ENCODE measurements at regions not wholly inside any gene's neighbourhood (a gene's known extent, or its start where the extent isn't known, plus 50 kb on each side); places are given as distances from the start of the nearest gene placed in this dataset.
"Not testable (repeated sequence)": the region's sequence is repeated elsewhere in the genome, so short reads cannot be mapped to it uniquely, and the experiment has no call there.

DNA sequence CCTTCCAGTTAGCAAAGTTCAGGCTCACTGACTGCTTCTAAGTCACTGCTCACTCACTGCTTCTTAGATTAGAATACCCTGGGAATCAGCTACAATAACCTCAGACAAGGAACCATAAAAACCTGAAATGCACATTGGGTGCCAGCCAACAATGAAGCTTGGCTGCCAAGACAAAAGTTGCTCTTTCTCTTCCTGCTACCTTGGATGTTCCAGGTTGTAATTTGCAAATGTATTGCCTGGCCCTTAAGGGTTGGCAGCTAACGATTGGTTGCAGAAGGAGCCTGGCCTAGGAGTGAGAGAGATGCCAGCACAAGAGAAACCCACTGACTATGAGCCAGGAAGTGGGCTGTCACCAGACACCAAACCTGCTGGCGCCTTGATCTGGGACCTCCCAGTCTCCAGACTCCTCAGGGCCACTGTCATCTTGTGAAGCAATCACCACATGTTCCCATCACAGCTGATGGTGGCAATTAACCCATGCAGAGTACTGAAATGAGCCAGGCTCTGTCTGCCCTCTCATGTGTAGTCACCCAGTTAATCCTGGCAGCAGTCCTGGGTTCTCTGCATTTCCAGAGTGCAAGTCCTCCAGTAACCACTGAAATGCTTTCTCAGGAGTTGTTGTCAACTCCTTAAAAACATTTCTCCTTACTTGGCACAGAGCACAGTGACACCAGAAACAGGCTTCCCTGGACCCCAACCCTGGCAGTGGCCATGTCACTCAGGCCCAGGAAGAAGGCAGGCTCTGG lies 240.3 kb upstream of the NPAP1 start:
- TF ChIP-seq, protein P1, sequence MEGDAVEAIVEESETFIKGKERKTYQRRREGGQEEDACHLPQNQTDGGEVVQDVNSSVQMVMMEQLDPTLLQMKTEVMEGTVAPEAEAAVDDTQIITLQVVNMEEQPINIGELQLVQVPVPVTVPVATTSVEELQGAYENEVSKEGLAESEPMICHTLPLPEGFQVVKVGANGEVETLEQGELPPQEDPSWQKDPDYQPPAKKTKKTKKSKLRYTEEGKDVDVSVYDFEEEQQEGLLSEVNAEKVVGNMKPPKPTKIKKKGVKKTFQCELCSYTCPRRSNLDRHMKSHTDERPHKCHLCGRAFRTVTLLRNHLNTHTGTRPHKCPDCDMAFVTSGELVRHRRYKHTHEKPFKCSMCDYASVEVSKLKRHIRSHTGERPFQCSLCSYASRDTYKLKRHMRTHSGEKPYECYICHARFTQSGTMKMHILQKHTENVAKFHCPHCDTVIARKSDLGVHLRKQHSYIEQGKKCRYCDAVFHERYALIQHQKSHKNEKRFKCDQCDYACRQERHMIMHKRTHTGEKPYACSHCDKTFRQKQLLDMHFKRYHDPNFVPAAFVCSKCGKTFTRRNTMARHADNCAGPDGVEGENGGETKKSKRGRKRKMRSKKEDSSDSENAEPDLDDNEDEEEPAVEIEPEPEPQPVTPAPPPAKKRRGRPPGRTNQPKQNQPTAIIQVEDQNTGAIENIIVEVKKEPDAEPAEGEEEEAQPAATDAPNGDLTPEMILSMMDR (IDR thresholded peaks at IDR 0.05; ENCODE audit: poor library complexity, severe bottlenecking): not testable (repeated sequence)
- TF ChIP-seq EZH2 (IDR thresholded peaks at IDR 0.05; ENCODE audit: borderline replicate concordance, insufficient read depth, low read length, poor library complexity, severe bottlenecking): not testable (repeated sequence)

Data from neural cell (in vitro differentiated cells).